CD4-positive, alpha-beta T cell treated with Interleukin-10 for 1 hour (primary cell): ENCODE measurements at regions not wholly inside any gene's neighbourhood (a gene's known extent, or its start where the extent isn't known, plus 50 kb on each side); places are given as distances from the start of the nearest gene placed in this dataset.

ENCODE experiments used
- DNase-seq: peaks from one replicate; pipeline ENCODE4 v3.0.0-alpha.2; 2020

- no peak for DNase-seq
These were observed 97.4 kb upstream of the THY1 start for GRCh38 chr11:119520400-119520799.

GRCh38 chr11:119519796-119520195, 96.8 kb upstream of the THY1 start:
- no peak for DNase-seq

- DNase-seq, result no peak
These were observed 96.1 kb upstream of the THY1 start for GRCh38 chr11:119518746-119519730.

GRCh38 chr11:119515771-119516400, 92.9 kb upstream of the THY1 start:
- no peak for DNase-seq

GRCh38 chr11:119513806-119514170, 90.8 kb upstream of the THY1 start:
- DNase-seq, result no peak

- DNase-seq, result no peak
These were observed 90.3 kb upstream of the THY1 start for GRCh38 chr11:119513131-119513805.

GRCh38 chr11:119512369-119512768, 89.4 kb upstream of the THY1 start:
- no peak for DNase-seq

GRCh38 chr11:119511614-119512306, 88.8 kb upstream of the THY1 start:
- DNase-seq, result no peak

GRCh38 chr11:119509969-119510401, 87.0 kb upstream of the THY1 start:
- peak; percentile 35 for DNase-seq

- no peak for DNase-seq
These were observed 86.4 kb upstream of the THY1 start for GRCh38 chr11:119509282-119509841.

GRCh38 chr11:119506436-119506835, 83.5 kb upstream of the THY1 start:
- no peak for DNase-seq

- no peak for DNase-seq
These were observed 82.9 kb upstream of the THY1 start for GRCh38 chr11:119505861-119506260.

GRCh38 chr11:119505071-119505470, 82.1 kb upstream of the THY1 start:
- DNase-seq, result no peak

- no peak for DNase-seq
These were observed 81.4 kb upstream of the THY1 start for GRCh38 chr11:119504371-119504770.

- no peak for DNase-seq
These were observed 78.9 kb upstream of the THY1 start for GRCh38 chr11:119501777-119502405.

- DNase-seq, result no peak
These were observed 74.7 kb upstream of the THY1 start for GRCh38 chr11:119497717-119498116.

- no peak for DNase-seq
These were observed 74.0 kb upstream of the THY1 start for GRCh38 chr11:119496997-119497396.

GRCh38 chr11:119496469-119496868, 73.5 kb upstream of the THY1 start:
- no peak for DNase-seq

- DNase-seq, result no peak
These were observed 70.7 kb upstream of the THY1 start for GRCh38 chr11:119493712-119494111.

GRCh38 chr11:119491753-119492510, 69.0 kb upstream of the THY1 start:
- DNase-seq, result no peak

- no peak for DNase-seq
These were observed 67.5 kb upstream of the THY1 start for GRCh38 chr11:119490253-119491006.
